RWPE2 (cell line): ENCODE measurements at regions not wholly inside any gene's neighbourhood (a gene's known extent, or its start where the extent isn't known, plus 50 kb on each side); places are given as distances from the start of the nearest gene placed in this dataset.
"Not testable (repeated sequence)": the region's sequence is repeated elsewhere in the genome, so short reads cannot be mapped to it uniquely, and the experiment has no call there.

Experiments used
- ATAC-seq: fragments of 200-7000 bp; cut with Tn5 transposase; 3 replicates; pipeline ENCODE4 v1.9.1; 2021; ENCODE audit warnings: low read depth
- DNase-seq: peaks from one replicate; pipeline ENCODE4 v3.0.0-alpha.2; 2020; ENCODE audit warnings: low spot score
- H3K27ac ChIP-seq: fragments of 450-650 bp; 2 replicates; pipeline ENCODE4 v1.5.1; 2017; ENCODE audit warnings: mild to moderate bottlenecking; ENCODE audit not compliant: poor library complexity, severe bottlenecking
- H3K27me3 ChIP-seq: fragments of 250-450 bp; sonication (Bioruptor Pico); 2 replicates; pipeline ENCODE4 v1.5.1; 2021; ENCODE audit warnings: mild to moderate bottlenecking, moderate library complexity; ENCODE audit not compliant: insufficient read depth, poor library complexity, severe bottlenecking
- H3K36me3 ChIP-seq: fragments of 250-450 bp; sonication (Bioruptor Pico); 2 replicates; pipeline ENCODE4 v1.5.1; 2020; ENCODE audit warnings: low read depth, mild to moderate bottlenecking, moderate library complexity
- H3K4me1 ChIP-seq: fragments of 250-450 bp; sonication (Bioruptor Pico); 2 replicates; pipeline ENCODE4 v1.5.1; 2021; ENCODE audit warnings: mild to moderate bottlenecking, moderate library complexity; ENCODE audit not compliant: insufficient read depth, poor library complexity, severe bottlenecking
- H3K4me3 ChIP-seq: fragments of 250-450 bp; sonication (Bioruptor Pico); 2 replicates; pipeline ENCODE4 v1.5.1; 2021; ENCODE audit warnings: mild to moderate bottlenecking, moderate library complexity; ENCODE audit not compliant: severe bottlenecking
- H3K9me3 ChIP-seq: fragments of 250-450 bp; sonication (Bioruptor Pico); 2 replicates; pipeline ENCODE4 v1.5.1; 2021; ENCODE audit warnings: mild to moderate bottlenecking, moderate library complexity; ENCODE audit not compliant: severe bottlenecking
- CTCF ChIP-seq: fragments of 450-650 bp; IDR thresholded peaks from one replicate; pipeline ENCODE4 v1.5.1; 2017; ENCODE audit warnings: mild to moderate bottlenecking, moderate library complexity; ENCODE audit not compliant: poor library complexity, severe bottlenecking

GRCh38 chr5:123987956-123988355, 476.0 kb downstream of the CSNK1G3 start:
- Histone ChIP-seq H3K36me3 (no peaks in the 10 kb centered on the region), H3K4me3 (no peak overlapping the region), H3K27me3 (no peaks in the 10 kb centered on the region), H3K27ac (no peak overlapping the region), H3K4me1 (no peaks in the 10 kb centered on the region), H3K9me3 (no peaks in the 10 kb centered on the region)
- ATAC-seq (no peak), DNase-seq (no peak)
- no peak for TF ChIP-seq CTCF

- no peak overlapping the region for H3K27ac ChIP-seq
Measured at GRCh38 chr5:123976379-123977033, 464.5 kb downstream of the CSNK1G3 start.

GRCh38 chr5:123975521-123975920, 463.5 kb downstream of the CSNK1G3 start:
- not testable (repeated sequence) for H3K27me3 ChIP-seq, H3K4me1 ChIP-seq, H3K36me3 ChIP-seq, H3K27ac ChIP-seq, DNase-seq, H3K4me3 ChIP-seq, H3K9me3 ChIP-seq, ATAC-seq

More at GRCh38 chr5:123976379-123977033, 464.5 kb downstream of the CSNK1G3 start:
- H3K4me3 ChIP-seq = no peak overlapping the region
- H3K27me3 ChIP-seq = no peaks in the 10 kb centered on the region
- no peaks in the 10 kb centered on the region for H3K4me1 ChIP-seq
- H3K9me3 ChIP-seq = no peaks in the 10 kb centered on the region
- TF ChIP-seq CTCF = no peak
- H3K36me3 ChIP-seq = no peaks in the 10 kb centered on the region
- ATAC-seq = no peak
- no peak for DNase-seq

- ATAC-seq (no peak), DNase-seq (no peak)
- no peak overlapping the region for H3K27ac ChIP-seq
- no peaks in the 10 kb centered on the region for H3K36me3 ChIP-seq
- H3K4me3 ChIP-seq = no peak overlapping the region
- no peaks in the 10 kb centered on the region for H3K9me3 ChIP-seq
- H3K27me3 ChIP-seq = no peaks in the 10 kb centered on the region
- H3K4me1 ChIP-seq = no peaks in the 10 kb centered on the region
- TF ChIP-seq CTCF = no peak
Measured at GRCh38 chr5:123966781-123967180, 454.8 kb downstream of the CSNK1G3 start.

GRCh38 chr5:123965626-123966025, 453.6 kb downstream of the CSNK1G3 start:
- H3K36me3 ChIP-seq = no peaks in the 10 kb centered on the region
- no peaks in the 10 kb centered on the region for H3K9me3 ChIP-seq
- H3K4me3 ChIP-seq = no peak overlapping the region
- no peak overlapping the region for H3K27ac ChIP-seq
- no peak for DNase-seq
- H3K4me1 ChIP-seq = no peaks in the 10 kb centered on the region
- no peak for ATAC-seq
- H3K27me3 ChIP-seq = no peaks in the 10 kb centered on the region
- no peak for TF ChIP-seq CTCF
